ENCODE measurements at regions not wholly inside any gene's neighbourhood (a gene's known extent, or its start where the extent isn't known, plus 50 kb on each side); places are given as distances from the start of the nearest gene placed in this dataset.

- H2AFZ ChIP-seq (ENCODE audit: low read depth, low read length) = no peak overlapping the region
- no peaks in the 10 kb centered on the region for H3K4me1 ChIP-seq (ENCODE audit: low read length)
- H3K9me3 ChIP-seq (ENCODE audit: insufficient read depth, low read length) = no peaks in the 10 kb centered on the region
- no peak overlapping the region for H3K9ac ChIP-seq (ENCODE audit: low read length)
- no peaks in the 10 kb centered on the region for H4K20me1 ChIP-seq (ENCODE audit: insufficient read depth, low read length)
- no peak overlapping the region for H3K4me2 ChIP-seq (ENCODE audit: low read length)
- no peak for TF ChIP-seq CTCF (IDR thresholded peaks at IDR 0.05; ENCODE audit: low read depth, low read length)
- TF ChIP-seq EZH2phosphoT487 (IDR thresholded peaks at IDR 0.05; ENCODE audit: low read depth) = no peak
- H3K27me3 ChIP-seq (ENCODE audit: low read depth, low read length) = no peaks in the 10 kb centered on the region
- H3K27ac ChIP-seq (ENCODE audit: low read length) = no peak overlapping the region
- no peak overlapping the region for H3K4me3 ChIP-seq (ENCODE audit: low read length)
- no peaks in the 10 kb centered on the region for H3K36me3 ChIP-seq (replicated peaks; ENCODE audit: low read depth, low read length)
- no peaks in the 10 kb centered on the region for H3K79me2 ChIP-seq (ENCODE audit: low read length)
These were observed 493.2 kb upstream of the NFIA start for GRCh38 chr1:60589046-60589748.

GRCh38 chr1:60584371-60584770 is 498.0 kb upstream of the NFIA start:
- Histone ChIP-seq H3K79me2 (ENCODE audit: low read length) (no peaks in the 10 kb centered on the region), H3K36me3 (replicated peaks; ENCODE audit: low read depth, low read length) (no peaks in the 10 kb centered on the region), H4K20me1 (ENCODE audit: insufficient read depth, low read length) (no peaks in the 10 kb centered on the region), H3K9ac (ENCODE audit: low read length) (no peak overlapping the region), H3K9me3 (ENCODE audit: insufficient read depth, low read length) (no peaks in the 10 kb centered on the region), H3K4me3 (ENCODE audit: low read length) (no peak overlapping the region), H3K27me3 (ENCODE audit: low read depth, low read length) (no peaks in the 10 kb centered on the region), H3K27ac (ENCODE audit: low read length) (no peak overlapping the region), H2AFZ (ENCODE audit: low read depth, low read length) (no peak overlapping the region), H3K4me2 (ENCODE audit: low read length) (no peak overlapping the region), H3K4me1 (ENCODE audit: low read length) (no peaks in the 10 kb centered on the region)
- TF ChIP-seq EZH2phosphoT487 (IDR thresholded peaks at IDR 0.05; ENCODE audit: low read depth) (no peak), CTCF (IDR thresholded peaks at IDR 0.05; ENCODE audit: low read depth, low read length) (no peak)

GRCh38 chr1:60583696-60584095 is 498.7 kb upstream of the NFIA start:
- Histone ChIP-seq H3K9me3 (ENCODE audit: insufficient read depth, low read length) (no peaks in the 10 kb centered on the region), H2AFZ (ENCODE audit: low read depth, low read length) (no peak overlapping the region), H3K36me3 (replicated peaks; ENCODE audit: low read depth, low read length) (no peaks in the 10 kb centered on the region), H3K4me1 (ENCODE audit: low read length) (no peaks in the 10 kb centered on the region), H3K79me2 (ENCODE audit: low read length) (no peaks in the 10 kb centered on the region), H3K27ac (ENCODE audit: low read length) (no peak overlapping the region), H3K9ac (ENCODE audit: low read length) (no peak overlapping the region), H3K4me2 (ENCODE audit: low read length) (no peak overlapping the region), H3K27me3 (ENCODE audit: low read depth, low read length) (no peaks in the 10 kb centered on the region), H3K4me3 (ENCODE audit: low read length) (no peak overlapping the region), H4K20me1 (ENCODE audit: insufficient read depth, low read length) (no peaks in the 10 kb centered on the region)
- TF ChIP-seq CTCF (IDR thresholded peaks at IDR 0.05; ENCODE audit: low read depth, low read length) = no peak
- no peak for TF ChIP-seq EZH2phosphoT487 (IDR thresholded peaks at IDR 0.05; ENCODE audit: low read depth)

DNA sequence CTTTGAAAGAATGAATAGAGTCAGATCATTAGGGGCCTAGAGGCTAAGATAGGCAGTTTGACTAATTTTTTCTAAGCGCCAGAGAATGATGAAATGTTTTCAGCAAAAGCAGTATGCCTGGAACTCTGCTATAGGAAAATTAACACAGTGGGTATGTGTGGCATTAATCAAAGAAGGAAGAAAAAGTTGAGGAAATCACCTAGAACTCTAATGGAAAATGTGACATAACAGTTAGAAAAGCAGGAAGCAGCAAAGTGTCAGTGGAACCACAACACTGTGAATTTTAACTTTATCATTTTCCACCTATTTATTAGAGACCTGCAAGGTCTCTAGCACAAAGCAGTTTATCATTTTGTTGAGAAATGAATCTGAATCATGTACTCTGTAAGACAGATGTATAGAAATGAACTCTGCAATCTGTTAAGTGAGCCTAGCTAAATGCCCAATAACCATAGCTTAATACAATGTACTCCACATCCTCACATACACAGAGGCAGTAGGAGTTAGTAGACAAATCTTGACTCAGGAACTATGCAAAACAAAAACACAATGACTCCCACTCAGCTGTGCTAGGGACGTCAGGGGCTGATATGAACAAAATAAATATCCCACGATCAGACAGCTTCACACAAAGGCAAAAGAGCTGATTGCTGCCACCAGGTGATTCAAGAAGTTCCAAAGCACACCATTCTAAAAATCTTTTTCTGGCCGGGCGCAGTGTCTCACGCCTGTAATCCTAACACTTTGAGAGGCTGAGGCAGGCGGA is 500.7 kb upstream of the NFIA start:
- Histone ChIP-seq H3K4me1 (ENCODE audit: low read length) (no peaks in the 10 kb centered on the region), H2AFZ (ENCODE audit: low read depth, low read length) (no peak overlapping the region)
- TF ChIP-seq CTCF (IDR thresholded peaks at IDR 0.05; ENCODE audit: low read depth, low read length) (no peak), EZH2phosphoT487 (IDR thresholded peaks at IDR 0.05; ENCODE audit: low read depth) (no peak)

More for the DNA sequence above, 500.7 kb upstream of the NFIA start:
- H4K20me1 ChIP-seq (ENCODE audit: insufficient read depth, low read length) = no peaks in the 10 kb centered on the region
- H3K9ac ChIP-seq (ENCODE audit: low read length) = no peak overlapping the region
- H3K27ac ChIP-seq (ENCODE audit: low read length) = no peak overlapping the region
- H3K79me2 ChIP-seq (ENCODE audit: low read length) = no peaks in the 10 kb centered on the region
- H3K27me3 ChIP-seq (ENCODE audit: low read depth, low read length) = no peaks in the 10 kb centered on the region
- H3K4me3 ChIP-seq (ENCODE audit: low read length) = no peak overlapping the region
- no peak overlapping the region for H3K4me2 ChIP-seq (ENCODE audit: low read length)
- H3K36me3 ChIP-seq (replicated peaks; ENCODE audit: low read depth, low read length) = no peaks in the 10 kb centered on the region
- no peaks in the 10 kb centered on the region for H3K9me3 ChIP-seq (ENCODE audit: insufficient read depth, low read length)

Measured in OCI-LY3 (cell line).